IMR-90 (cell line): ENCODE measurements at regions not wholly inside any gene's neighbourhood (a gene's known extent, or its start where the extent isn't known, plus 50 kb on each side); places are given as distances from the start of the nearest gene placed in this dataset.
A peak's percentile ranks its signal among the peaks of the same experiment; 100 is the strongest.

Experiments
- ATAC-seq: fragments of 200-7000 bp; cut with Tn5 transposase; 2 replicates; pipeline ENCODE4 v1.9.1; 2020; ENCODE audit warnings: low read depth, mild to moderate bottlenecking, moderate library complexity
- BruUV-seq: library from RNA; stranded (reverse); fragments of 400-500 nt; replicated peaks from 2 replicates; lab custom pipeline; 2021; lab: Mats Ljungman, UMichigan
- CTCF ChIA-PET: fragments of 300-600 bp; formaldehyde crosslinking; extraction: SDS; loops from one replicate; lab custom pipeline; 2021; ENCODE audit warnings: antibody characterized with exemption; lab: Yijun Ruan, JAX
- POLR2A ChIA-PET: fragments of 300-600 bp; sonication (Branson Sonifier 250); formaldehyde crosslinking; loops from one replicate; lab custom pipeline; 2022; ENCODE audit warnings: antibody characterized with exemption; ENCODE audit not compliant: unreplicated experiment; lab: Charles Lee
- DNase-seq: peaks from one replicate; pipeline ENCODE4 v3.0.0; 2013
- H2AFZ ChIP-seq: replicated peaks from 2 replicates; pipeline ENCODE3; 2013; ENCODE audit warnings: low read length, mild to moderate bottlenecking; ENCODE audit not compliant: poor library complexity
- H2AK5ac ChIP-seq: 2 replicates; pipeline ENCODE4 v1.6.1; 2013; ENCODE audit warnings: low read depth, low read length, inconsistent platforms
- H2AK9ac ChIP-seq: replicated peaks from 2 replicates; pipeline ENCODE3; 2013; ENCODE audit warnings: mild to moderate bottlenecking, low read depth, low read length, moderate library complexity; ENCODE audit not compliant: poor library complexity
- H2BK120ac ChIP-seq: 2 replicates; pipeline ENCODE4 v1.6.1; 2013; ENCODE audit warnings: low read depth, low read length, inconsistent platforms
- H2BK15ac ChIP-seq: 3 replicates; pipeline ENCODE4 v1.6.1; 2013; ENCODE audit warnings: low read depth, low read length, inconsistent platforms
- H2BK20ac ChIP-seq: 2 replicates; pipeline ENCODE4 v1.6.1; 2013; ENCODE audit warnings: low read depth, mild to moderate bottlenecking, inconsistent platforms, low read length, moderate library complexity
- H2BK5ac ChIP-seq: 2 replicates; pipeline ENCODE4 v1.6.1; 2013; ENCODE audit warnings: mild to moderate bottlenecking, low read depth, low read length, inconsistent platforms; ENCODE audit not compliant: poor library complexity, severe bottlenecking
- H3K14ac ChIP-seq: replicated peaks from 2 replicates; pipeline ENCODE4 v1.6.1; 2013; ENCODE audit warnings: low read depth, low read length, inconsistent platforms
- H3K18ac ChIP-seq: 2 replicates; pipeline ENCODE4 v1.6.1; 2013; ENCODE audit warnings: low read depth, low read length, control low read depth
- H3K23ac ChIP-seq: 2 replicates; pipeline ENCODE4 v1.6.1; 2013; ENCODE audit warnings: low read depth, low read length, inconsistent platforms
- H3K27ac ChIP-seq: 2 replicates; pipeline ENCODE4 v1.5.1; 2013; ENCODE audit warnings: mild to moderate bottlenecking, control low read depth, low read length; ENCODE audit not compliant: insufficient read depth
- H3K27me3 ChIP-seq: 2 replicates; pipeline ENCODE4 v1.6.1; 2013; ENCODE audit warnings: low read length; ENCODE audit not compliant: control insufficient read depth, insufficient read depth
- H3K36me3 ChIP-seq: 2 replicates; pipeline ENCODE4 v1.6.1; 2013; ENCODE audit warnings: low read length, mixed read lengths; ENCODE audit not compliant: control insufficient read depth, insufficient read depth
- H3K4ac ChIP-seq: 2 replicates; pipeline ENCODE4 v1.6.1; 2013; ENCODE audit warnings: low read depth, low read length, inconsistent platforms
- H3K4me1 ChIP-seq: 2 replicates; pipeline ENCODE4 v1.6.1; 2013; ENCODE audit warnings: low read length, mixed read lengths; ENCODE audit not compliant: control insufficient read depth, insufficient read depth
- H3K4me2 ChIP-seq: 2 replicates; pipeline ENCODE4 v1.6.1; 2013; ENCODE audit warnings: low read depth, mild to moderate bottlenecking, control low read depth, low read length, moderate library complexity
- H3K4me3 ChIP-seq: 2 replicates; pipeline ENCODE4 v1.5.1; 2013; ENCODE audit warnings: low read depth, mild to moderate bottlenecking, control low read depth, low read length, moderate library complexity; ENCODE audit not compliant: insufficient read depth
- H3K56ac ChIP-seq: 2 replicates; pipeline ENCODE4 v1.6.1; 2013; ENCODE audit warnings: low read length, inconsistent platforms; ENCODE audit not compliant: insufficient read depth; ENCODE audit errors: extremely low read depth
- H3K79me1 ChIP-seq, 2 experiments: 2 replicates each; pipeline ENCODE4 v1.6.1; 2013; ENCODE audit warnings: low read length in 2 of 2, inconsistent platforms in 1 of 2, low read depth in 1 of 2
- H3K9ac ChIP-seq: 2 replicates; pipeline ENCODE4 v1.6.1; 2013; ENCODE audit warnings: low read depth, low read length, control low read depth
- H3K9me1 ChIP-seq: 2 replicates; pipeline ENCODE4 v1.6.1; 2013; ENCODE audit warnings: low read length, inconsistent platforms; ENCODE audit not compliant: insufficient read depth
- H3K9me3 ChIP-seq: 2 replicates; pipeline ENCODE4 v1.6.1; 2013; ENCODE audit warnings: low read length; ENCODE audit not compliant: control insufficient read depth, insufficient read depth
- H4K20me1 ChIP-seq: 2 replicates; pipeline ENCODE4 v1.6.1; 2013; ENCODE audit warnings: low read length, inconsistent platforms; ENCODE audit not compliant: insufficient read depth
- H4K5ac ChIP-seq: 2 replicates; pipeline ENCODE4 v1.6.1; 2013; ENCODE audit warnings: mild to moderate bottlenecking, low read depth, low read length, control low read depth
- H4K8ac ChIP-seq, 2 experiments: 2 replicates each; pipeline ENCODE4 v1.6.1; 2013; ENCODE audit warnings: low read depth in 2 of 2, low read length in 2 of 2, control low read depth in 1 of 2, inconsistent platforms in 1 of 2
- H4K91ac ChIP-seq: 2 replicates; pipeline ENCODE4 v1.6.1; 2013; ENCODE audit warnings: low read depth, low read length, inconsistent platforms; ENCODE audit not compliant: insufficient read depth
- CTCF ChIP-seq: conservative IDR thresholded peaks from 2 replicates; pipeline ENCODE4 v1.5.1; 2012; ENCODE audit warnings: mild to moderate bottlenecking, low read depth, low read length, improper control_type of control experiment
- WGBS, 2 experiments: methylation state at CpG; one replicate each; pipeline versions ENCODE4 v1.1.5 to v1.1.7; 2013; ENCODE audit warnings: missing lambda C conversion rate in 2 of 2; ENCODE audit not compliant: insufficient read length in 1 of 2; ENCODE audit errors: extremely low coverage in 2 of 2; 5-methylcytosine and 5-hydroxymethylcytosine counted together
- dilution Hi-C: fragments of 300-500 bp; cut with HindIII; formaldehyde crosslinking; loops from one replicate; pipeline ENCODE4 v1.14.3; 2018; ENCODE audit warnings: low sequenced_read_pairs; ENCODE audit not compliant: unreplicated experiment
- in situ Hi-C: fragments of 300-500 bp; cut with MboI; formaldehyde crosslinking; loops from 3 replicates; pipeline ENCODE4 v1.14.3; 2019; ENCODE audit warnings: low sequenced_read_pairs, inconsistent platforms, mixed read lengths
- intact Hi-C: fragments of 100-400 bp; cut with micrococcal nuclease; formaldehyde crosslinking; loops from 2 replicates; pipeline ENCODE4 v1.10.0; 2022

GRCh38 chr2:39511605-39512433, 74.7 kb upstream of the MAP4K3 start:
- no peaks in the 10 kb centered on the region for H3K36me3 ChIP-seq

More at GRCh38 chr2:39511605-39512433, 74.7 kb upstream of the MAP4K3 start:
- peak overlapping the region; percentile 88 for H2BK20ac ChIP-seq
- peak overlapping the region; percentile 72 for H3K18ac ChIP-seq
- H2AK9ac ChIP-seq, result no peak overlapping the region
- intact Hi-C loops (loop anchor here (2.0 kb wide), 2 partner anchors 75 to 81 kb away; partner anchors contain the start of gene MAP4K3), in situ Hi-C loops (no loop called here), dilution Hi-C loops (no loop called here)
- H4K5ac ChIP-seq, result peak overlapping the region; percentile 93
- ATAC-seq (no peak), DNase-seq (no peak)
- H2BK15ac ChIP-seq, result peak overlapping the region; percentile 76; the same call in 2 of the 3 replicates
- ChIA-PET CTCF (interaction anchor here (0.6 to 2.3 kb wide), 4 partner anchors 8 to 219 kb away, joined by 3 to 6 read pairs (median 5); no protein-coding TSS in a partner anchor), POLR2A (no interaction called here)
- BruUV-seq, result no TSS peak
- H2AFZ ChIP-seq, result no peak overlapping the region
- H3K9me3 ChIP-seq, result no peaks in the 10 kb centered on the region
- no peak for TF ChIP-seq CTCF
- no peaks in the 10 kb centered on the region for H3K27me3 ChIP-seq
- peak overlapping the region; percentile 85 for H4K91ac ChIP-seq
- H3K9ac ChIP-seq, result no peak overlapping the region
- H3K23ac ChIP-seq, result peak overlapping the region; percentile 50
- H3K56ac ChIP-seq, result peak overlapping the region; percentile 25; the same call in 1 of the 2 replicates
- peak overlapping the region; percentile 96 for H2AK5ac ChIP-seq
- H2BK120ac ChIP-seq, result peak overlapping the region; percentile 58
- H3K4me1 ChIP-seq, result peaks cover 38% of the 10 kb centered on the region
- no peak overlapping the region for H3K4me2 ChIP-seq
- peak overlapping the region; percentile 74 for H3K14ac ChIP-seq
- H4K8ac ChIP-seq, result peak overlapping the region; percentile 8 to 76; a peak in 3 of 4 replicates
- H2BK5ac ChIP-seq, result peak overlapping the region; percentile 51
- H3K79me1 ChIP-seq, result peaks cover 0 to 28% of the 10 kb centered on the region in 2 experiments; a peak in 3 of 4 replicates
- WGBS, 2 experiments, result 80% methylated on average over 1 of the region's 3 CpGs; no CpG with 5 or more reads in 1 of the 2 experiments
- H3K27ac ChIP-seq, result peak overlapping the region; percentile 91
- H3K4me3 ChIP-seq, result no peak overlapping the region
- H4K20me1 ChIP-seq, result no peaks in the 10 kb centered on the region
- peaks cover 28% of the 10 kb centered on the region for H3K9me1 ChIP-seq
- peak overlapping the region; percentile 90 for H3K4ac ChIP-seq
